Loucy (cell line): ENCODE measurements at regions not wholly inside any gene's neighbourhood (a gene's known extent, or its start where the extent isn't known, plus 50 kb on each side); places are given as distances from the start of the nearest gene placed in this dataset.

Experiments
- CTCF ChIP-seq: fragments of 200-600 bp; sonication (generic); conservative IDR thresholded peaks from 2 replicates; pipeline ENCODE4 v1.5.1; 2014; ENCODE audit warnings: mild to moderate bottlenecking, antibody characterized with exemption, low read length
- EZH2phosphoT487 ChIP-seq: fragments of 200-600 bp; IDR thresholded peaks from 2 replicates; pipeline ENCODE4 v1.6.1; 2018; ENCODE audit warnings: antibody characterized with exemption, mild to moderate bottlenecking, moderate library complexity, borderline replicate concordance

GRCh38 chr16:86996081-86996480, 321.1 kb downstream of the C16orf95 start:
- TF ChIP-seq CTCF = no peak
- no peak for TF ChIP-seq EZH2phosphoT487
